IMR-90 (cell line): ENCODE measurements at regions not wholly inside any gene's neighbourhood (a gene's known extent, or its start where the extent isn't known, plus 50 kb on each side); places are given as distances from the start of the nearest gene placed in this dataset.
"Not testable (repeated sequence)": the region's sequence is repeated elsewhere in the genome, so short reads cannot be mapped to it uniquely, and the experiment has no call there.

ENCODE experiments used
- ATAC-seq: fragments of 200-7000 bp; cut with Tn5 transposase; 2 replicates; pipeline ENCODE4 v1.9.1; 2020; ENCODE audit warnings: low read depth, mild to moderate bottlenecking, moderate library complexity
- BruUV-seq: library from RNA; stranded (reverse); fragments of 400-500 nt; replicated peaks from 2 replicates; lab custom pipeline; 2021; lab: Mats Ljungman, UMichigan
- CTCF ChIA-PET: fragments of 300-600 bp; formaldehyde crosslinking; extraction: SDS; loops from one replicate; lab custom pipeline; 2021; ENCODE audit warnings: antibody characterized with exemption; lab: Yijun Ruan, JAX
- POLR2A ChIA-PET: fragments of 300-600 bp; sonication (Branson Sonifier 250); formaldehyde crosslinking; loops from one replicate; lab custom pipeline; 2022; ENCODE audit warnings: antibody characterized with exemption; ENCODE audit not compliant: unreplicated experiment; lab: Charles Lee
- DNase-seq: peaks from one replicate; pipeline ENCODE4 v3.0.0; 2013
- H2AFZ ChIP-seq: replicated peaks from 2 replicates; pipeline ENCODE3; 2013; ENCODE audit warnings: low read length, mild to moderate bottlenecking; ENCODE audit not compliant: poor library complexity
- H2AK5ac ChIP-seq: 2 replicates; pipeline ENCODE4 v1.6.1; 2013; ENCODE audit warnings: low read depth, low read length, inconsistent platforms
- H2AK9ac ChIP-seq: replicated peaks from 2 replicates; pipeline ENCODE3; 2013; ENCODE audit warnings: mild to moderate bottlenecking, low read depth, low read length, moderate library complexity; ENCODE audit not compliant: poor library complexity
- H2BK120ac ChIP-seq: 2 replicates; pipeline ENCODE4 v1.6.1; 2013; ENCODE audit warnings: low read depth, low read length, inconsistent platforms
- H2BK15ac ChIP-seq: 3 replicates; pipeline ENCODE4 v1.6.1; 2013; ENCODE audit warnings: low read depth, low read length, inconsistent platforms
- H2BK20ac ChIP-seq: 2 replicates; pipeline ENCODE4 v1.6.1; 2013; ENCODE audit warnings: low read depth, mild to moderate bottlenecking, inconsistent platforms, low read length, moderate library complexity
- H2BK5ac ChIP-seq: 2 replicates; pipeline ENCODE4 v1.6.1; 2013; ENCODE audit warnings: mild to moderate bottlenecking, low read depth, low read length, inconsistent platforms; ENCODE audit not compliant: poor library complexity, severe bottlenecking
- H3K14ac ChIP-seq: replicated peaks from 2 replicates; pipeline ENCODE4 v1.6.1; 2013; ENCODE audit warnings: low read depth, low read length, inconsistent platforms
- H3K18ac ChIP-seq: 2 replicates; pipeline ENCODE4 v1.6.1; 2013; ENCODE audit warnings: low read depth, low read length, control low read depth
- H3K23ac ChIP-seq: 2 replicates; pipeline ENCODE4 v1.6.1; 2013; ENCODE audit warnings: low read depth, low read length, inconsistent platforms
- H3K27ac ChIP-seq: 2 replicates; pipeline ENCODE4 v1.5.1; 2013; ENCODE audit warnings: mild to moderate bottlenecking, control low read depth, low read length; ENCODE audit not compliant: insufficient read depth
- H3K27me3 ChIP-seq: 2 replicates; pipeline ENCODE4 v1.6.1; 2013; ENCODE audit warnings: low read length; ENCODE audit not compliant: control insufficient read depth, insufficient read depth
- H3K36me3 ChIP-seq: 2 replicates; pipeline ENCODE4 v1.6.1; 2013; ENCODE audit warnings: low read length, mixed read lengths; ENCODE audit not compliant: control insufficient read depth, insufficient read depth
- H3K4ac ChIP-seq: 2 replicates; pipeline ENCODE4 v1.6.1; 2013; ENCODE audit warnings: low read depth, low read length, inconsistent platforms
- H3K4me1 ChIP-seq: 2 replicates; pipeline ENCODE4 v1.6.1; 2013; ENCODE audit warnings: low read length, mixed read lengths; ENCODE audit not compliant: control insufficient read depth, insufficient read depth
- H3K4me2 ChIP-seq: 2 replicates; pipeline ENCODE4 v1.6.1; 2013; ENCODE audit warnings: low read depth, mild to moderate bottlenecking, control low read depth, low read length, moderate library complexity
- H3K4me3 ChIP-seq: 2 replicates; pipeline ENCODE4 v1.5.1; 2013; ENCODE audit warnings: low read depth, mild to moderate bottlenecking, control low read depth, low read length, moderate library complexity; ENCODE audit not compliant: insufficient read depth
- H3K56ac ChIP-seq: 2 replicates; pipeline ENCODE4 v1.6.1; 2013; ENCODE audit warnings: low read length, inconsistent platforms; ENCODE audit not compliant: insufficient read depth; ENCODE audit errors: extremely low read depth
- H3K79me1 ChIP-seq, 2 experiments: 2 replicates each; pipeline ENCODE4 v1.6.1; 2013; ENCODE audit warnings: low read length in 2 of 2, inconsistent platforms in 1 of 2, low read depth in 1 of 2
- H3K9ac ChIP-seq: 2 replicates; pipeline ENCODE4 v1.6.1; 2013; ENCODE audit warnings: low read depth, low read length, control low read depth
- H3K9me1 ChIP-seq: 2 replicates; pipeline ENCODE4 v1.6.1; 2013; ENCODE audit warnings: low read length, inconsistent platforms; ENCODE audit not compliant: insufficient read depth
- H3K9me3 ChIP-seq: 2 replicates; pipeline ENCODE4 v1.6.1; 2013; ENCODE audit warnings: low read length; ENCODE audit not compliant: control insufficient read depth, insufficient read depth
- H4K20me1 ChIP-seq: 2 replicates; pipeline ENCODE4 v1.6.1; 2013; ENCODE audit warnings: low read length, inconsistent platforms; ENCODE audit not compliant: insufficient read depth
- H4K5ac ChIP-seq: 2 replicates; pipeline ENCODE4 v1.6.1; 2013; ENCODE audit warnings: mild to moderate bottlenecking, low read depth, low read length, control low read depth
- H4K8ac ChIP-seq, 2 experiments: 2 replicates each; pipeline ENCODE4 v1.6.1; 2013; ENCODE audit warnings: low read depth in 2 of 2, low read length in 2 of 2, control low read depth in 1 of 2, inconsistent platforms in 1 of 2
- H4K91ac ChIP-seq: 2 replicates; pipeline ENCODE4 v1.6.1; 2013; ENCODE audit warnings: low read depth, low read length, inconsistent platforms; ENCODE audit not compliant: insufficient read depth
- MXI1 ChIP-seq: IDR thresholded peaks from 2 replicates; pipeline ENCODE4 v1.6.1; 2012; ENCODE audit warnings: low read depth, mild to moderate bottlenecking, low read length, moderate library complexity, borderline replicate concordance
- POLR2A ChIP-seq: IDR thresholded peaks from 2 replicates; pipeline ENCODE4 v1.6.1; 2012; ENCODE audit warnings: mild to moderate bottlenecking, low read depth, low read length
- WGBS, 2 experiments: methylation state at CpG; one replicate each; pipeline versions ENCODE4 v1.1.5 to v1.1.7; 2013; ENCODE audit warnings: missing lambda C conversion rate in 2 of 2; ENCODE audit not compliant: insufficient read length in 1 of 2; ENCODE audit errors: extremely low coverage in 2 of 2; 5-methylcytosine and 5-hydroxymethylcytosine counted together
- dilution Hi-C: fragments of 300-500 bp; cut with HindIII; formaldehyde crosslinking; loops from one replicate; pipeline ENCODE4 v1.14.3; 2018; ENCODE audit warnings: low sequenced_read_pairs; ENCODE audit not compliant: unreplicated experiment
- in situ Hi-C: fragments of 300-500 bp; cut with MboI; formaldehyde crosslinking; loops from 3 replicates; pipeline ENCODE4 v1.14.3; 2019; ENCODE audit warnings: low sequenced_read_pairs, inconsistent platforms, mixed read lengths
- intact Hi-C: fragments of 100-400 bp; cut with micrococcal nuclease; formaldehyde crosslinking; loops from 2 replicates; pipeline ENCODE4 v1.10.0; 2022

GRCh38 chr18:5704847-5705246, 161.1 kb upstream of the EPB41L3 start:
- Histone ChIP-seq H2AFZ (no peak overlapping the region), H4K91ac (no peak overlapping the region), H3K14ac (no peak overlapping the region), H2AK5ac (no peak overlapping the region), H3K9me1 (no peaks in the 10 kb centered on the region), H3K23ac (no peak overlapping the region), H3K4me1 (no peaks in the 10 kb centered on the region), H3K4me2 (no peak overlapping the region), H3K18ac (no peak overlapping the region), H3K9me3 (no peaks in the 10 kb centered on the region), H4K20me1 (no peaks in the 10 kb centered on the region), H3K56ac (no peak overlapping the region), H3K79me1 (no peaks in the 10 kb centered on the region), H2BK120ac (no peak overlapping the region), H2BK5ac (no peak overlapping the region), H3K36me3 (no peaks in the 10 kb centered on the region), H3K27me3 (no peaks in the 10 kb centered on the region), H3K27ac (no peak overlapping the region), H4K5ac (no peak overlapping the region), H3K4me3 (no peak overlapping the region), H4K8ac (no peak overlapping the region), H3K9ac (no peak overlapping the region), H2BK15ac (no peak overlapping the region), H2AK9ac (no peak overlapping the region), H2BK20ac (no peak overlapping the region), H3K4ac (no peak overlapping the region)
- POLR2A ChIA-PET, result no interaction called here
- intact Hi-C loops, result no loop called here
- ATAC-seq, result no peak
- CTCF ChIA-PET, result no interaction called here
- WGBS, 2 experiments, result no CpG with 5 or more reads among the region's 4 CpGs
- TF ChIP-seq MXI1 (no peak), POLR2A (no peak)
- in situ Hi-C loops, result no loop called here
- DNase-seq, result no peak
- dilution Hi-C loops, result no loop called here
- BruUV-seq, result no TSS peak

GRCh38 chr18:5702016-5702415, 158.2 kb upstream of the EPB41L3 start:
- H3K4me3 ChIP-seq, intact Hi-C loops, H4K8ac ChIP-seq, H3K9ac ChIP-seq, H2AK5ac ChIP-seq, H3K36me3 ChIP-seq, H2BK20ac ChIP-seq, H3K9me3 ChIP-seq, H2BK120ac ChIP-seq, BruUV-seq, H3K14ac ChIP-seq, H3K9me1 ChIP-seq, H2BK5ac ChIP-seq, in situ Hi-C loops, H2AFZ ChIP-seq, H2BK15ac ChIP-seq, POLR2A ChIA-PET, H3K4ac ChIP-seq, H4K20me1 ChIP-seq, H3K23ac ChIP-seq, ATAC-seq, H3K27ac ChIP-seq, H3K56ac ChIP-seq, H2AK9ac ChIP-seq, H3K4me1 ChIP-seq, dilution Hi-C loops, H3K79me1 ChIP-seq, H4K5ac ChIP-seq, H3K4me2 ChIP-seq, H3K27me3 ChIP-seq, H4K91ac ChIP-seq, CTCF ChIA-PET, H3K18ac ChIP-seq, DNase-seq: not testable (repeated sequence)
- no CpG with 5 or more reads among the region's 7 CpGs for WGBS, 2 experiments
